CD14-positive monocyte (primary cell): ENCODE measurements at regions not wholly inside any gene's neighbourhood (a gene's known extent, or its start where the extent isn't known, plus 50 kb on each side); places are given as distances from the start of the nearest gene placed in this dataset.

Experiments
- DNase-seq, 3 donors: peaks; one replicate each; pipeline ENCODE4 v3.0.0-alpha.2; 2011 to 2022
- H2AFZ ChIP-seq: 2 replicates; pipeline ENCODE4 v1.6.0; 2012; ENCODE audit warnings: mild to moderate bottlenecking, low read depth, low read length, inconsistent platforms; ENCODE audit not compliant: insufficient read depth, poor library complexity, severe bottlenecking
- H3K27ac ChIP-seq, 2 donors: 1 replicate in 1 of 2; 2 replicates in 1 of 2; pipeline ENCODE4 v1.5.1; 2012 to 2013; ENCODE audit warnings: low read length in 2 of 2, control low read depth in 1 of 2, inconsistent platforms in 1 of 2, low read depth in 1 of 2, mild to moderate bottlenecking in 1 of 2
- H3K27me3 ChIP-seq, 2 donors: one replicate each; pipeline versions ENCODE4 v1.6.0 to v1.6.1; 2011 to 2013; ENCODE audit warnings: low read length in 2 of 2; ENCODE audit not compliant: control insufficient read depth in 2 of 2, insufficient read depth in 2 of 2
- H3K36me3 ChIP-seq, 2 donors: replicated peaks in 1 of 2; 1 replicate in 1 of 2; 2 replicates in 1 of 2; pipeline versions ENCODE4 v1.5.1 to v1.6.1; 2012 to 2013; ENCODE audit warnings: low read length in 2 of 2, control low read depth in 1 of 2, inconsistent platforms in 1 of 2, mild to moderate bottlenecking in 1 of 2; ENCODE audit not compliant: insufficient read depth in 2 of 2, control insufficient read depth in 1 of 2
- H3K4me1 ChIP-seq, 2 donors: 1 replicate in 1 of 2; 2 replicates in 1 of 2; pipeline versions ENCODE4 v1.5.1 to v1.6.1; 2012 to 2013; ENCODE audit warnings: low read length in 2 of 2, control low read depth in 1 of 2, inconsistent platforms in 1 of 2, mild to moderate bottlenecking in 1 of 2, moderate library complexity in 1 of 2; ENCODE audit not compliant: insufficient read depth in 2 of 2, control insufficient read depth in 1 of 2
- H3K4me2 ChIP-seq: replicated peaks from 2 replicates; pipeline ENCODE3; 2012; ENCODE audit warnings: low read length, moderate library complexity, mild to moderate bottlenecking; ENCODE audit not compliant: poor library complexity, severe bottlenecking; ENCODE audit errors: extremely low read depth
- H3K4me3 ChIP-seq, 3 experiments: fragments of 200-600 bp in 1 of 3; sonication (generic) in 1 of 3; replicated peaks in 1 of 3; 1 replicate in 2 of 3; 2 replicates in 1 of 3; pipeline ENCODE4 v1.5.1; 2011 to 2013; ENCODE audit warnings: low read length in 3 of 3, mild to moderate bottlenecking in 3 of 3, control low read depth in 2 of 3, low read depth in 2 of 3, inconsistent platforms in 1 of 3, moderate library complexity in 1 of 3
- H3K79me2 ChIP-seq: 2 replicates; pipeline ENCODE4 v1.6.0; 2012; ENCODE audit warnings: mild to moderate bottlenecking, control low read depth, inconsistent platforms, low read length, moderate library complexity; ENCODE audit not compliant: insufficient read depth
- H3K9ac ChIP-seq: 2 replicates; pipeline ENCODE4 v1.6.0; 2017; ENCODE audit warnings: low read length, mild to moderate bottlenecking; ENCODE audit not compliant: insufficient read depth, poor library complexity, severe bottlenecking
- H3K9me3 ChIP-seq, 2 donors: replicated peaks in 1 of 2; 1 replicate in 1 of 2; 2 replicates in 1 of 2; pipeline versions ENCODE4 v1.5.1 to v1.6.1; 2012 to 2013; ENCODE audit warnings: low read length in 2 of 2, control low read depth in 1 of 2; ENCODE audit not compliant: control insufficient read depth in 1 of 2, insufficient read depth in 1 of 2
- H4K20me1 ChIP-seq: 2 replicates; pipeline ENCODE4 v1.6.0; 2012; ENCODE audit warnings: mild to moderate bottlenecking, low read length, control low read depth, moderate library complexity; ENCODE audit not compliant: insufficient read depth
- H3K27ac Mint-ChIP-seq, 7 donors: one replicate each; pipeline ENCODE4 v1.8.0; 2020; ENCODE audit warnings: mild to moderate bottlenecking in 7 of 7, mixed read lengths in 7 of 7, moderate library complexity in 6 of 7, inconsistent platforms in 2 of 7
- H3K27me3 Mint-ChIP-seq, 3 donors: one replicate each; pipeline ENCODE4 v1.8.0; 2021 to 2022; ENCODE audit warnings: low read depth in 3 of 3, mild to moderate bottlenecking in 3 of 3, mixed read lengths in 3 of 3, moderate library complexity in 3 of 3, inconsistent platforms in 1 of 3
- H3K36me3 Mint-ChIP-seq, 2 donors: one replicate each; pipeline ENCODE4 v1.8.0; 2020; ENCODE audit warnings: mixed read lengths in 2 of 2, inconsistent platforms in 1 of 2, mild to moderate bottlenecking in 1 of 2
- H3K4me1 Mint-ChIP-seq: one replicate; pipeline ENCODE4 v1.8.0; 2020; ENCODE audit warnings: mild to moderate bottlenecking, mixed read lengths
- H3K4me3 Mint-ChIP-seq, 2 donors: one replicate each; pipeline ENCODE4 v1.8.0; 2020; ENCODE audit warnings: mild to moderate bottlenecking in 2 of 2, mixed read lengths in 2 of 2, moderate library complexity in 1 of 2
- H3K9me3 Mint-ChIP-seq, 7 donors: one replicate each; pipeline ENCODE4 v1.8.0; 2020 to 2022; ENCODE audit warnings: mixed read lengths in 7 of 7, mild to moderate bottlenecking in 6 of 7, moderate library complexity in 6 of 7, inconsistent platforms in 2 of 7
- CTCF ChIP-seq: fragments of 200-600 bp; IDR thresholded peaks from one replicate; pipeline ENCODE4 v1.8.0; 2022; ENCODE audit warnings: antibody characterized with exemption, mild to moderate bottlenecking
- WGBS: methylation state at CpG from one replicate; pipeline ENCODE4 v1.1.5; 2013; ENCODE audit warnings: missing lambda C conversion rate; ENCODE audit not compliant: insufficient coverage; 5-methylcytosine and 5-hydroxymethylcytosine counted together
- intact Hi-C, 2 donors: fragments of 100-400 bp; cut with micrococcal nuclease; formaldehyde crosslinking; loops; one replicate each; pipeline versions ENCODE4 v1.15.0 to v1.15.1; 2023

- Histone ChIP-seq H3K4me2 (no peak overlapping the region), H3K36me3 (no peaks in the 10 kb centered on the region), H3K79me2 (no peaks in the 10 kb centered on the region), H3K4me1 (no peaks in the 10 kb centered on the region), H2AFZ (no peak overlapping the region), H3K27me3 (no peaks in the 10 kb centered on the region), H3K9ac (no peak overlapping the region), H3K27ac (no peak overlapping the region), H3K4me3 (no peak overlapping the region), H4K20me1 (no peaks in the 10 kb centered on the region), H3K9me3 (no peaks in the 10 kb centered on the region)
- intact Hi-C loops: no loop called here
- Mint-ChIP-seq H3K27ac (no peak overlapping the region), H3K4me3 (no peak overlapping the region), H3K4me1 (peaks cover 19% of the 10 kb centered on the region), H3K27me3 (peaks cover 0 to 3% (median 1%) of the 10 kb centered on the region in 3 donors), H3K36me3 (no peaks in the 10 kb centered on the region), H3K9me3 (peaks cover 0 to 5% (median 0%) of the 10 kb centered on the region in 7 donors)
- WGBS: 93% methylated on average over 12 of the region's 13 CpGs
- DNase-seq: no peak
- TF ChIP-seq CTCF: no peak
Observed at GRCh38 chr11:69377953-69378302, 84.0 kb downstream of the MYEOV start.

GRCh38 chr11:69378303-69379141, 84.6 kb downstream of the MYEOV start:
- H3K4me1 ChIP-seq: no peaks in the 10 kb centered on the region
- no peaks in the 10 kb centered on the region for H4K20me1 ChIP-seq
- no peak overlapping the region for H3K27ac Mint-ChIP-seq
- peaks cover 19% of the 10 kb centered on the region for H3K4me1 Mint-ChIP-seq
- no peak overlapping the region for H3K4me3 ChIP-seq
- no peak for TF ChIP-seq CTCF
- H3K9ac ChIP-seq: no peak overlapping the region
- H2AFZ ChIP-seq: no peak overlapping the region
- no peaks in the 10 kb centered on the region for H3K36me3 Mint-ChIP-seq
- H3K4me3 Mint-ChIP-seq: no peak overlapping the region
- H3K27me3 ChIP-seq: no peaks in the 10 kb centered on the region
- peaks cover 0 to 5% (median 0%) of the 10 kb centered on the region in 7 donors for H3K9me3 Mint-ChIP-seq
- H3K79me2 ChIP-seq: no peaks in the 10 kb centered on the region
- intact Hi-C loops: no loop called here
- H3K9me3 ChIP-seq: no peaks in the 10 kb centered on the region
- no peak overlapping the region for H3K4me2 ChIP-seq
- peaks cover 1 to 3% (median 1%) of the 10 kb centered on the region in 3 donors for H3K27me3 Mint-ChIP-seq
- no peak overlapping the region for H3K27ac ChIP-seq
- 92% methylated on average over 28 of the region's 29 CpGs for WGBS
- DNase-seq: no peak
- H3K36me3 ChIP-seq: no peaks in the 10 kb centered on the region
